T-helper 2 cell (primary cell): ENCODE measurements at regions not wholly inside any gene's neighbourhood (a gene's known extent, or its start where the extent isn't known, plus 50 kb on each side); places are given as distances from the start of the nearest gene placed in this dataset.

Experiments used
- DNase-seq, 5 experiments: peaks; one replicate each; pipeline versions ENCODE4 v3.0.0 to v3.0.0-alpha.2; 2012 to 2022

- no peak for DNase-seq
Observed at GRCh38 chr4:99712099-99712498, 54.5 kb upstream of the C4orf54 start.

GRCh38 chr4:99711657-99712056 lies 54.0 kb upstream of the C4orf54 start:
- DNase-seq: no peak

DNA sequence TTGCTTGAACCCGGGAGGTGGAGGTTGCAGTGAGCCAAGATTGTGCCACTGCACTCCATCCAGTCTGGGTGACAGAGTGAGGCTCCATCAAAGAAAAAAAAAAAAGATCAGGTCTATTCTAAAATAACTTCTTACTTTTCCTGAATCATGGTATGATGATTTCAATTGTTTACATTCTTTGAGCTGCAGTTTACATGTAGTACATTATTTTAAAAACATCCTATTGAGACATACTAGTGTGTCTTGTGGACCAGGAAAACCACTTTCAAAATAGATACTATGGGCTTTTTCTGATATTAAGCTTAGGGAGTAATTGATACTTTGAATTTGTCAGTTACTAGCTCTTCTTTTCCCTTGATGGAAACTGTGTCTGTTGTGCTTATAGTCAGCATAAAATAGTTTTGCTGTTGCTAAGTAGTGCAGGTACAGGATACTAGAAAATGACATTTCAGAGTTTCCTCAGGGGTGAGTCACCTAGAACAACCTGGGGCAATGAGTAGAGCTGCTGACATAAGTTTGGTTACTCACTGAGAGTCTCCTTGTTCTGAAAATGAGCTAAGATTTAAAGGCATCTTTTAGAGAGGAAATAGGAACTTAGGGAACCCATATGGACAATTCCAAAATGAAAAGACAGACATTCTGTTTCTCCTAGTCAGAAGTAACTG lies 53.2 kb upstream of the C4orf54 start:
- no peak for DNase-seq

DNA sequence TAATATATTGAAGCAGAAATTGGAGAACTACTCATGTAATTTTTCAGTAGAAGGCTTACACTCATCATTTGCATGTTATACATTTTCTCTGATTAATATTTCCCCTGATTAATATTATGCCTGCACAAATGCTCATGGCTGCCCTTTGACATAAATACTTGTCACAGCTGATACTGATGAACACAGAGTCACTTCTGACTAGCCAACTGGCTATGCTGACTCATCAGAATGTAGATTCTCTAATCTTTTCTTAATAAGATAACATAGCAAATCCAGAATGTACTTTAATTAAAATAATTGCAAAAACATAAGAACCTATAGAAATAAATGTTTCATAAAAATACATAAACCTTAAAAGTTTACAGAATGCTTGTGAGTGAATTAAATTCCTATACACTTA lies 52.4 kb upstream of the C4orf54 start:
- no peak for DNase-seq

DNA sequence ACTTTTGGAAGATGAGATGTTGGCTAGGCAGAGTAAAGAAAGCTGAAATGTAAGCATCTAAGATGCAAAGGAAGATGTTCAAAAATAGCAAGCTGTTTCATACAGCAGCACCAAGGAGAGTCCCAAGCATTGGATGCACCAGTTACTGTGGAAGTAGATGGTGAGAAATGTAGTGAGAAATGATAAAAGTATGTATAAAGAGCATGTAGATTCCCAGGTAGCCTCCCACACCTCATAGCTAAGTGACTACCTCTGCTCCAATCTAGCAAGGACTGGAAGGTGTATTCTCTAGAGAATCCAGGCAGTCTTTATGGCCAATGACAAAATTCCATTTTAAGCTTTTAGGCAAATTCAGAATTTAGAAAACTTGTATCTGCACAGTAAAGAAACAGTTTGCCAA lies 50.9 kb upstream of the C4orf54 start:
- no peak for DNase-seq
